ENCODE measurements at regions not wholly inside any gene's neighbourhood (a gene's known extent, or its start where the extent isn't known, plus 50 kb on each side); places are given as distances from the start of the nearest gene placed in this dataset.
"Not testable (repeated sequence)": the region's sequence is repeated elsewhere in the genome, so short reads cannot be mapped to it uniquely, and the experiment has no call there.

DNA sequence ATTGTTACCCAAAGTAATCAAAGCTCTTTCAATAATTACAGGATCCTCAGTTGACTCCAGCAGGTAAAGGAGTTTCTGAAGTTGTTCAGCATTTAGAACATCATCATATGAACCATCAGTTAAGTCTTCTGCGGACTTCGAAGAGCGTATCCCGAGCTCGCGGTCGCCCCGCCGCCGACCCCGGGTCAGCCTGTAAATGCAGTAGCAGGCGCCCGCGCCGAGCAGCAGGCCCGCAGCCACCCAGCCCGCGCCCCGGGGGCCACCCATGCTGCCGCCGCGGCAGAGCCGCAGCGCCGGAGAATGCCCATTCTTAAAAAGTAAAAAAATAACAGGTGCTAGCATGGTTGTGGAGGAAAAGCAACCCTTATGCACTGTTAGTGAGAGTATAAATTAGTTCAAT, 444.5 kb downstream of the NSUN3 start:
- not testable (repeated sequence) for DNase-seq (ENCODE audit: low read depth)

DNA sequence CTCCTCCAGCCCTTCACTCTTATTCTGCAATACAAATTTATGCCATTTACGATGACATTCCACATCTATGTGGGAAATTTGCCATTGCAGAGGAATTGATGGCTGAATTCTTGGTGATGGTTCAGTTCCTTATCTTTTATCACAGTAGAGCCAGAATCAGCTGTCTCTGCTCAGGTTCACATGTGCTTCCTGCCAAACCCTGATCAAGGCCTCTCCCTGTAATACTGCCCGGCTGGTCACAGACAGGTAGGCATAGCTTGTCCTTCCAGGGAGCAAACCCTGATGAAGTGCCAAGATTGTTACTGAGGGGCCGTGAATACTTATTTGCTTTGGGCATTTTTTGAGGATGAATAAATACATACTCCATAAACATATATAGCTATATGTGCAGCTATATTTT, 450.0 kb downstream of the NSUN3 start:
- no peak for DNase-seq (ENCODE audit: low read depth)

DNA sequence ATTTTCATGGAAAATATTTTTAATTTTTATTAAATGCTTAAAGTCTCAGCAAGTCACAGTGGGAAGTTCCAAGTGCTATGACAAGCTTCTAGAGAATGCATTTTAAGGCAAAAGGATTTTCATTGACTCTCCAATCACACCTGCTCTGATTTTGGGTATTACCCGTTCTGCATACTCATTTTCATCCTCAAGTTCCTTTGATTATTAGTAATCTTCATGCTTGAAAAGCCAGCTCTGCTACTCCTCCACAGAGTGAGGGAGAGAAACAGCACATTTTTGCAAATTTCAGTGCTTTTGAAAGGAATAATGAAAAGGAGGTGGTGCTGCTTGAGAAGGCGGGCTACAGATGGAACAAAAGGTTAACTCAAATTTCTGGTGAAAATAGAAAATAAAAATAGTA, 450.7 kb downstream of the NSUN3 start:
- no peak for DNase-seq (ENCODE audit: low read depth)

DNA sequence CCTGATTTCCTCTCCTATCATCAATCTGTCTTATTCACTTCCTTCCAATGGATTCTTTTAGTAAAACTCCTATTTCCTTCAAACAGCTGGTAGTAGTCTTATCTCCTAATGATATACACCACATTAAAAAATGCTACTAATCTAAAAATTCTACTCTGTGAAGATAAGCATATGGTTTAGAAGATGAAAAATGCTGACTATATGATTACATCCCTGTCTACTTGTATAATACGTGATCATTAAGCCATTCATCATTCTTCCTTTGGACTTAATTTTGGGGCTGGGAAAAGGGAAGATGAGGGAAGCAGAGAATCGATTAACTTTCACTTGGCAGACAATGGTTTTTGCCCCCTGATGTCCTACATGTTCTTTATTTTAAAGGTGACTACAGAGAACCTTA, 453.1 kb downstream of the NSUN3 start:
- DNase-seq (ENCODE audit: low read depth): no peak

DNA sequence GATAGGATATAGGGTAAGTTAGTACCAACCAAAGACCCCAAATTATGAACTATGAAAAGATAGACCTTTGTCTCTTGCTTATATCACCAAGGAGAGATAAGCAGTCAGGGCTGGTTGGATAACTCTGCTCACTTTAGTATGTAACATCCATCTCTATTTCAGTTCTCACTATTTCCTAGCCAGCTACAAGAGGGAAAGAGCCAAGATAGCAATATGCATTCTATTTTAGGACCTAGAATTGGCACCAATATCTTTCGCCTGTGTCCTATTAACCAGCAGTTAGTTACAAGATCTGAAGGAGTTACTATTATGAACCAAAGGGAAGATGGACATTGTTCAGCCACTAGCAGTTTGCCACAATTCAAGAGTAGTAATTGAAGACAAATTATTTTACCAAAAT, 457.5 kb downstream of the NSUN3 start:
- no peak for DNase-seq (ENCODE audit: low read depth)

DNA sequence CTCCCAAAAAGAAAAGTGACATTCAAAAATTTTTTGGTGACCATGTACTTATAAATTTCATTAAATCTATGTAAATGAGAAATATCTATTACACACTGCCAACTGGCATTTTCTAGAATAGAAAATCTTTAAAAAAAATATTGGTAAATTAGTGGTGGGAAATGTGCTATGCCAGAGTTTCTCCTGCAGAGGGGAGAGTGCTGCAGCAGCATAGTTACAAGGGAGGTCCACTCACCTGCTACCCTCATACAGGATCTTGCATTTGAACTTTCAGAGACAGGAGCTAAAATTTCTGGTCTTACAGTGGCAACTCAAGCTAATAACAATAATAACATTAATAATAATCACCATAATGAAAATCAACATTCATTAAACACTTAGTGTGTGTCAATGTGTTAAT, 459.6 kb downstream of the NSUN3 start:
- DNase-seq (ENCODE audit: low read depth): no peak

DNA sequence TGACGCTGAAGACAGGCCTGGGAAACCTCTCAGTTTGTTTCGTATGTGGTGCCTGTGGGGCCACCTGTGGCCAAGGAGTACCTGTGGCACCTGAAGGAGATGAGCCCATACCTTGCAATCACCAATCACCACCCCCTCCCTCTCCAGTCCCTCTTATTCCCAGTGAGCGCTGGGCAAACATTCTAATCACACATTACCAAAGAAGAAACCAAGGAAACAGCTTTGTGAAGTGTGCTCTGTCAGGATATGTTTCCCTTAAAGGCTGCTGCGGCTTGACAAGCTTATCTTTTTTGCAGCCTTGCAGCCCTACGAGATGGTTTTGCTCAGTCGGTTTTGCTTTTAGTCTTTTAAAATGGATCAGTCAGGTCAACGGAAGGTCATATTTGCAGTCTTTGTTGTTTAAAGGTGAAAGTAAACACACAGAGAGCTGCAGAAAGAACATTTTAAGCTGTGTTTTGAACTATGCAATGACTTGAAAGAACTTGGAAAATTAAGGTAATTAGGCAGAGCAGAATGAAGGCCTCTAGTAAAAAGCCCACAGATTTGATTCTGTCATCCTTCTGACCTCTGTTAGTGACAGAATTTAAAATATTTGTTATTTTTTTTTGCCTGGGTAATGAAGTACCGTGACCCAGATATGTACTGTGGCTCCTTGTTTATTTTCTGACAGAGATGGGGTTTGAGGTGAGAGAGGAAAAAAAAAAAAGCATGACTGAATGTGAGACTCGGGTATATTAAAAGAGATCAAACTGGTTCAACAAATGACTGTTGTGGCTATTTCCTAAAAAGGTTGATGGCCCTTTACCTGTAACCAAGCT, 461.4 kb downstream of the NSUN3 start:
- no peak for DNase-seq (ENCODE audit: low read depth)

DNA sequence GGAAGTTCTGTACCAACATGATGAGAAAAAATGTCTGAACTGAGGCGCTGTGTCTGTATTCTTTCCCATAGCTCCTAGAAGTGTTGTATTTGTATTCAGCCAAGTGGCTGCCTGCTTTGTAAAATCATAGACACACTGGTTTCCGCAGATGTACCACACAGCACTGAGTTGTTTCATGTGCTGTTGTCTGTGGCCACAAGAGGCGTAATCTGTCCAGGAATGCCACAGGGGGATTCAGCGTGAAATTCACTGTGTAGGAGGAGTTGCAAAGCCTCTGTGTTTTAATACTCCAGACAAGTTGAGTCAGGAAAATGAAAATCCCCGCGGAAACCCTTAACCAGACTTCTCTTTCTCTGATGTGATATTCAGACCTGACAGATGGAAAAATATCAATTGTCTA, 462.2 kb downstream of the NSUN3 start:
- DNase-seq (ENCODE audit: low read depth): peak; percentile 12

DNA sequence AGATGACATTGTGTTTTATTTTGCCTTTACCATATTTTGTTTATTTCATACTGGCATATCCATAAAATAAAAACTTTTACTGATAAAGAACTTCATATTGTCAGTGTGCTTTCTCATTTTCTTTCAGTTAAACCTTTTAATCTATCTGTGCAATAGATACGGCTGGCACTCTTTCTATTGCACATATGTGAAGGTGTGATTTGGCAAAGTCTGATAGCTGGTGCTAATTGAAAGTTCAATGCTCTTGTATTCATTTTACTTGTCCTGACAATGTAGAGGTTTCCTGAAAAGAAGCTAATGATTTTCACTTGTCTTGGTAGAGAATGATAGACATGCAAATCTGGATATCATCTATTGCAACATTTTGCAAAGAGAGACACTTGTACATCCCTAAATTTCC, 467.0 kb downstream of the NSUN3 start:
- DNase-seq (ENCODE audit: low read depth): no peak

DNA sequence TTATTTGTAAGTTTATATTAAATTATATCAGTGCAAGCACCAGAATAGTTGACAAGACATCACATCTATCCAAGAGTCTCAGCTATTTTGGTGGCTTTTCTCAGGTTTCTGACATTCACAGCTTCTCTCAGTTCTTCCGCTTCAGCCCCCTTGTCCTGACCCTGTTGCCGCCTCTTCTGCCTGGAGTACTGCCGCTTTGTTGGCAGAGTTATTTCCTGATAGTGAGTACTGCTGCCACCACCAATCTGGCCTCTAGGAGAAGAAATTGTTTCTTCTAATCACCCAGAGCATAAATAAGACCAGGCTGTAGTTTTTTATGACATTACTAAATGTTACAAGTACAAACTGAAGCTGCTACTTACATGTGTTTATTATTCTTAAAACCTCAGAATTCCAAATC, 470.1 kb downstream of the NSUN3 start:
- DNase-seq (ENCODE audit: low read depth): no peak

DNA sequence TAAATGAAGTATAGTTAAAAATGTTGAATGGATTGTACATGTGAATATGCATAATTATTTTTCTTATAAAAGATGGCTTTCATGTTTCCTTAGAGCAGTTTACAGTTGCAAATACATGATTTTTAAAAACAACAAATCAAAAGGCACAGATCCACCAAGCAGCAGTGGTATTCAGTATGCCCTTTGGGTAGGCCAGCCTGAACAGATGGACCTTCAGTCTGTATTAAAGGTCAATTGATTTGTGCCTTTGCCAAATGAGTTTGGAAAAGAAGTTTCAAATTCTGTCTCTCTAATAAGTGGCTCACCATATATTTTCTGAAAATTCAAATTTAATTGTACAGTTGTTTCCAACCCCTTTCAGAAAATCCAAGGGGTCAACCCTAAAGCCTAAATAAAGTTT, 477.1 kb downstream of the NSUN3 start:
- no peak for DNase-seq (ENCODE audit: low read depth)

DNA sequence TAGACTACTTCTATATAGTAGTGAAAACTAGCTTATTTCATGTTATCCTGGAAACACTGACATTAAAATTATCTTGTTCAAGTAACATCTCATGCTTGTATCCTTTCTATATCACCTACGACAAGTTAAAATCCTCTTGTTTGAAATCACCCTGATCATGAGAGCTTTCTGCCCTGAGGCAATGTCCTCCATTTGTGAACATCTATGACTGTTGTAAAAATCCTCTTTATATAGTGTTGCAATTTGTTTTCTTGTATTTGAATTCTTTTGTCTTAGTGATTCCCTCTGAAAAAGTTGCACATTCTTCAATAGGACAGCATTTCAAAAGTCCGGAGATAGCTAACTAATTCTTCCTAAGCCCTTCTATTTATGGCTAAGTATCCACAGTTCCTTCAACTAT, 480.3 kb downstream of the NSUN3 start:
- DNase-seq (ENCODE audit: low read depth): no peak

DNA sequence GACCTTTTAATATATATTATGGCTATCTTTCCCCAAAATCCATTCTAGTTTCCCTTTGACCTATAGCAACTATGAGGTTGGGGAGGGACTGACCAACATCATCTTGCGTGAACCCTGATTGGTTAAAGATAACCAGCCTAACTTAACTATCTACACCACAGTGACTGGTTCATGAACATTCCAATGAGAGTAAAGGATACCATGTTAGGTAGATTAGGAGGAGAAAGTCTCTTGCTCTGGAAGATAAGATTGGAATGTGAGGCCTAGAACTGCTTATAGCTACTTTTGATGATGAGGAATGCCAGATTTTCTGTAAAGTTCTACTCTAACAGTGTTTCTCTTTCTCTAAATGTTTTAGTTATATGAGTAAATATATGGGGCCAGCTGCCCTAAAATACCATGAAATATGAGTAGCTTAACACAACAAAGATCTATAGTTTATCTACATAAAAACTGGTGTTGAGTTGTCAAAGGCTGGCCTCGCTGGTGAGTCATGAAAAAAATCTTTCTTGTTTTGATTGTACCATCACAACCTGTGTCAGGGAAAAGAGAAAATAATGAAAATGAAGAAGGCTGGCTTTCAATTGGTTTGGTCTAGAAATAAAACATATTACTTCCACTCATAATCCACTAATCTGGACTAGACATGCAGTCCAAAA, 481.4 kb downstream of the NSUN3 start:
- no peak for DNase-seq (ENCODE audit: low read depth)

DNA sequence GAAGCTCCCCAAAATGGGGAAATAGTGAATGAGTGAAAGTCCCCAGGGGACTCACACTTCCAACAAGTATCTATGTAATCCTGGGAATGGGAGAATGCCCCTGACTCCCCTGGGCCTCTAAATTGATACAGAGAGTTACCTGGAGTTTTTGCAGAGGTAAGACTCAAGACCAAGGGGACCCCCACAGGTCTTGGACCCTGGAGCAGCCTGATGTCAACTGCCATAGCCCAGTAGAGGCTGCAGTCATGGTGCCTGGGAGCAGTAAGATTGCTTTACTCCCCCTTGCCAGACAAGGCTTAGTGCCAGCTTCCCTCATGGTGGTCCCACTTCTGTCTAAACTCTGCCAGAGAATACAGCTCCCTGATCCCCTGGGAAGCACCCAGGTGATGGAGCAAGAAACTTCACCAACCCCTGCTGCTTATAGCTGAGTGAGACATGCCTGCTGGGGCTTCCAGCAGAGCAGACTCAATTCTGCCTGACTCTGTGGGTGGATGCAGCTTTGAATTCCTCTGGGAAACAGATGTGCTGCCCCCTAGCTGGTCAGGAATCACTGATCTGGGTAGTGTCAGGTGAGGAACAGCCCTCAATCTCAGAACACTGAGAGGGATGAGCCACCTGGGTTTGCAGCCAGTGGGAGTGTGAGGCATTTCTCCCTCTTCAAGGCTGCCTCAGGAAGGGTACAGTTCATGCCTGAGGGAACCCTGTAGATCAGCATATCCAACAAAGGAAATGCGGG, 485.9 kb downstream of the NSUN3 start:
- no peak for DNase-seq (ENCODE audit: low read depth)

DNA sequence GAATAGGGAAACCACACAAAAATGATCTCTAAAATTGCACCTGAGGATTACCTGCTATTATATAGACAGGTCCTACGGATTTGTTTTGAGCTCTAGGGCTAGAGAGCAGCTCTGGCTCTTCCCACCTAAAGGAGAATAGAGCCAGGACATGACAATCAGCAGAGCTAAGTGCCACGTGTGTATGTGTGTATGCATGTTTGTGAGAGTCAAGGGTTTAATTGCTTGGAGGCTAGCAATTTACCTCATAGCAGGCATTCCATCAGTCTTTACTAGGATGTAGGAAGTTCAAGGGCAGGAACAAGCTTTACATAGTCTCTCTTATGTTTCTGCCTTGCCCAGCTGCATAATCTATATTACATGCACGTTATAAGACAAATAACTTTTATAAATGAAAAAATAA, 498.2 kb downstream of the NSUN3 start:
- no peak for DNase-seq (ENCODE audit: low read depth)

DNA sequence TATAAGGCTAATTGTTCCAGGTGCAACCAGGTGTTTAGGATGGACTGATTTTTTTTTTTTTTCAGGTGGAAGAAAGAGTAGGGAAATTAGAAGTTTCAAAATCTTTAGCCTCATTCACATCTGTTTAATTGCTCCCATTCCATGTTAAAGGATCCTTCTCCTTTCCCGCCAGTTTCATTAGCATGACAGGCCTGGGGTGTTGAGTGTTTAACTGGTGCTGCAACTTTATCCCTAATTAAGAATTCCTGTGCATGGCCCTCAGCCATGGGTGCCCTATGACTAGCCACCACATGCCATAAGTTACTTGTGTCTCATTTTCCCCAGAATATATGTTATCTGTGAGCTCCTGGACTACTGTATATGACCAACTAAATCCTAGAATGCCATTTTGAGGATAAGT, 501.4 kb downstream of the NSUN3 start:
- DNase-seq (ENCODE audit: low read depth): no peak

DNA sequence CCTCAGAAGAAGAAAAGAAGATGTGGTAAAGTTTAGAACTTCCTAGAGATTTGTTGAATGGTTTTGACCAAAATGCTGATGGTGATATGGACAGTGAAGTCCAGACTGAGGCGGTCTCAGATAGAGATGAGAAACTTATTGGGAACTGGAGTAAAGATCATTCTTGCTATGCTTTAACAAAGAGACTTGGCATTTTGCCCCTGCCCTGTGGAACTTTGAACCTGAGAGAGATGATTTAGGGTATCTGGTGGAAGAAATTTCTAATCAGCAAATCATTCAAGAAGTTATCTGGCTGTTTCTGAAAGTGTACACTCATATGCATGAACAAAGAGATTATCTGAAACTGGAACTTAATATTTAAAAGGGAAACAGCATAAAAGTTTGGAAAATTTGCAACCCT, 505.2 kb downstream of the NSUN3 start:
- DNase-seq (ENCODE audit: low read depth): no peak

DNA sequence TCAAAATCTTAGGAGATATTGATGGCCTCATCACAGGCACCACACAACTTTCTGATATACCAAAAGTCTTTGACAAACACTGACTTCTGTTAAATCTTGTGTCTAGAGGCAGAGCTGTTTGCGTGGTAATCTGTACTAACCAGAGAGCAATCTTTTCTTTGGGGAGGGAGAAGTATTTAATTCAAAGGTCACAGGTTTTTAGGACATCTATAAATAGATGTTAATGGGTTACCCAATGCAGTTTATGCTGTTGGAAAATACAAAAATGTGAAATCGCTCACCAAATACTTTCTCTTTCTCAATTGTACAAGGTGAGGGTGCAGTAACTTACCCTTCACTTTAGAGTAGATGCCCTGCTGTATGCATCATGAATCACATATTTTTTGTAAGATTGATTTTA, 510.5 kb downstream of the NSUN3 start:
- DNase-seq (ENCODE audit: low read depth): no peak

DNA sequence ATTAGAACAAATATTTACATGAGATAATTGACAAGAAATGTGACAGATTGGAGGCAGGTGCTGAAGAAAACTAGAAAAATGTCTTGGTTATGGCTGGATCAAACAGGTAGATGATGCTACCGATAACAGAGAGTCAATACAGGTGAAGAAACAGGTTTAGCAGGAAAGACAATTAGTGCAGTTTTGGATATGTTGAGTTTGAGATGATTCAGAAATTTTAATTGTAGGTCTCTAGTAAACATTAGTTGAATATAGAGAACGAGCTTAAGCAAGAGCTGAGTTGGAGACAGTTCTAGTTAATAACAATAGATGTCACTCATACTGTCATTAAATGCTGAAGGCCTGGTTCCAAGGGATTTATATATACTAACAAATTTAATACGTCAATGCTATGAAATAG, 524.4 kb downstream of the NSUN3 start:
- no peak for DNase-seq (ENCODE audit: low read depth)

DNA sequence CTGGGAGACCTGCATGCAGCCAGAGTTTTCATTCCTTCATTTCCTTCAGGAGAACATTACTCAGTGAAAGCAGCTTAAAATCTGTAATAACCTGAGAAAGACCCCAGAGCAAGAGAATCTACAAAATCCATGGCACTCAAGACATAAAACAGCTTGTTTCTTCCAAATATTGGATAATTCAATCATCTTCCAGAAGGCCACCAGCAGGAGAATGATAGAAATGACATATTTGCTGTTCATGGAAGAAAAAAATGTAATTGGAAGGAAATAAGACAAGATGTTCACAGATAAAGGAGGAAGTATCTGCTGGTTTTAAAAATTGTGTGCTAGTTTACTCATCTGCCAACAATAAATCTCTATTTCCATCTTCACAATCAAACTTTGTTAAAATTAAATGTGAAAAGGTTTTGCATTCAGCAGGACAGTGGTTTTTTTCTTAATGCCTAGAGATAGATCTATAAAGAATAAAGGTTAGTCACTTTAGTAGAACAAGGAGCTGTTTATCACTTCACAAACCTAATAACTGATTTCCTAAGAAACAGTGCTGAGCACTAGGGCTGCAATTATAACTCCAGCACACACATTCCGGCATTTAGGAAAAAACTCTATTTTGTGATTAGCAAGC, 530.8 kb downstream of the NSUN3 start:
- no peak for DNase-seq (ENCODE audit: low read depth)

DNA sequence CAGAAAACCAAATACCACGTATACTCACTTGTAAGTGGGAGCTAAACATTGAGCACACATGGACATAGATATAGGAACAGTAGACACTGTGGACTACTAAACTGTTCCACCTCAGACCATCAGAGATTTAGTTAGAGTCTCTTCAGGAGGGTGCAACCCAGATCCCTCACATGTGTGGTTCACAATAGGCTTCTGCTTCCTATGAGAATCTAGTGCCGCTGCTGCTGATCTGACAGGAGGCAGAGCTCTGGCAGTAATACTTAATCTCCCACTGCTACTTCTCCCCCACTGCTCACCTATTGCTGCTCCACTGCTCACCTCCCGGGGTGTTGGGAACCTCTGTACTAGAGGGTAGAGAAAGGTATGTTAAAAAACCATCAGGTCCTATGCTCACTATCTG, 533.3 kb downstream of the NSUN3 start:
- DNase-seq (ENCODE audit: low read depth): no peak

DNA sequence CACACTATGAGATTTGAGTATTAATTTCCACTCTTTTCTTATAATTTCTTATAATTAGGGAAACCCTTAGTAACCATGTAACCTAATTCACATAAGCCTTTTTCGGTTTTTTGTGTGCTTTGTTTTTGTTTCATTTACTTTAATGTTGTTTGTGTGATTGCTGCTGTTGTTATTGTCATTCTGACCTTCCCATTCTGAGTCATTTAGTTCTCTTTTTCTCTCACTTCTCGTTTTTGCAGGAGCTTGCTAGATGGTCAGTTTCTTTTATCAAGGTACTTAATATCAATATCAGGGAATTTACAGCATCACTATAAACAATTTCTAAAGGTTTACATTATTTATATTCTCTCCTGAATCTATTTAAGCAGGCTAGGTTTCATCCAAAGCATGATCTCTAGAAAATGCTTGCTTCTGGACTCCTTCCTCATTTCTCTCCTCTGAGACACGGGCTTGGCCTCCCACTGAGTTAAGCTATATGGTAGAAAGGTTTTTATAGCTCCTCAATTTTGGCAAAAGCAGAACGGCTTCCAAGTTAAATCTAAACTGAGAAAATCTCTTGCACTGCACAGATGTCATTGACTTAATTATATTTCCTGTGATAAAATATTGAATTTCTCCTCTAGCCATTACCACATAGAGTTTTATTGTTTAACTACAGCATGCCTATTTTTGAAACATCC, 534.2 kb downstream of the NSUN3 start:
- no peak for DNase-seq (ENCODE audit: low read depth)
